MG63 (cell line): ENCODE measurements at regions not wholly inside any gene's neighbourhood (a gene's known extent, or its start where the extent isn't known, plus 50 kb on each side); places are given as distances from the start of the nearest gene placed in this dataset.
"Not testable (repeated sequence)": the region's sequence is repeated elsewhere in the genome, so short reads cannot be mapped to it uniquely, and the experiment has no call there.

Experiments used
- DNase-seq: peaks from one replicate; pipeline ENCODE4 v3.0.0-alpha.2; 2020
- H3K27me3 ChIP-seq: fragments of 250-450 bp; sonication (Bioruptor Pico); 2 replicates; pipeline ENCODE4 v1.5.1; 2020; ENCODE audit warnings: mild to moderate bottlenecking, moderate library complexity
- H3K36me3 ChIP-seq: fragments of 250-450 bp; sonication (Bioruptor Pico); 2 replicates; pipeline ENCODE4 v1.5.1; 2020; ENCODE audit warnings: mild to moderate bottlenecking, moderate library complexity
- H3K4me3 ChIP-seq: fragments of 250-450 bp; sonication (Bioruptor Pico); 2 replicates; pipeline ENCODE4 v1.5.1; 2020; ENCODE audit warnings: mild to moderate bottlenecking, moderate library complexity
- H3K9me3 ChIP-seq: fragments of 250-450 bp; sonication (Bioruptor Pico); 2 replicates; pipeline ENCODE4 v1.5.1; 2020; ENCODE audit warnings: mild to moderate bottlenecking, moderate library complexity

DNA sequence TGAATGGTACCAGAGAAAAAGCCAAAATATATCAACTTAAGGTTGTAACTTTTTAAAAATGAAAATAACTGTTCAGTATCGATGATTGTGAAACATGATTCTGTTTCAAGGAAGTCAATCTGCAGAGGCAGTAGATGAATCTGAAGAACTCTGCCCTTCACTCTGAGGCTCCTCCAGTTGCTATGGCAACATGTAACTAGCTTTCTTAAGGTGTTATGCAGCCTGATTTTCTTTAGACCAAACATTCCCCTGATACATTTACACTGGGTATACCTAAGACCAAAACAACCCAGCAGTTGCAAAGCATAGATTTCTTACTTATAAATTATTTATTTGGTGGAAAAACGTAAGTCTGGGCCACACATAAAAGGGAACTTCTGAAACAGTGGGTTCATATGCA lies 133.6 kb upstream of the RASGEF1B start:
- Histone ChIP-seq H3K4me3 (no peak overlapping the region), H3K27me3 (no peaks in the 10 kb centered on the region), H3K36me3 (no peaks in the 10 kb centered on the region), H3K9me3 (no peaks in the 10 kb centered on the region)
- no peak for DNase-seq

DNA sequence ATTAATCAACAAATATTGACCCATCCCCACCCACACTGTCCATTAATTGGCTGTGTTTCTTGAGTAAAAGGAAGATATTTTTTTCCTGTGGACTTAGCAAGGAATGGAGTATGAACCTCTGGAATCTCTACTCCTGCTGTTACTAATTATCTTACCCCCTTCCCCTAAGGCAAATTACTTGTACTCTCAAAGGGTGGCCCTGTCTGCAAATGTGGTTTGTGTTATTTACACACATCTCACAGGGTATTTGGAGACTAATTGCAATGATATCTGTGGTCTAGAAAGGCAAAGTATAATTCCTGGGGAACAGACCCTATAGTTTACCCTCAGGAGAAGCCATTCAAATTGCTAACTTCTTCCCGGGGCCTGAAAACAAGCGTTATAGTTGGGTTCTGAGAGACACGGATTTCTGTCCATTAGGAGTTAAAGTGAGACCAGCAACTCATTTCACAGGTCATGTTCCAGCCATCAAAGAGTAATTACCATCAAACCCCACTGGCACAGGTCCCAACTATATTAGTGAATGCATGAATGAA lies 133.0 kb upstream of the RASGEF1B start:
- no peak overlapping the region for H3K4me3 ChIP-seq
- no peaks in the 10 kb centered on the region for H3K36me3 ChIP-seq
- no peaks in the 10 kb centered on the region for H3K27me3 ChIP-seq
- H3K9me3 ChIP-seq: no peaks in the 10 kb centered on the region
- no peak for DNase-seq

DNA sequence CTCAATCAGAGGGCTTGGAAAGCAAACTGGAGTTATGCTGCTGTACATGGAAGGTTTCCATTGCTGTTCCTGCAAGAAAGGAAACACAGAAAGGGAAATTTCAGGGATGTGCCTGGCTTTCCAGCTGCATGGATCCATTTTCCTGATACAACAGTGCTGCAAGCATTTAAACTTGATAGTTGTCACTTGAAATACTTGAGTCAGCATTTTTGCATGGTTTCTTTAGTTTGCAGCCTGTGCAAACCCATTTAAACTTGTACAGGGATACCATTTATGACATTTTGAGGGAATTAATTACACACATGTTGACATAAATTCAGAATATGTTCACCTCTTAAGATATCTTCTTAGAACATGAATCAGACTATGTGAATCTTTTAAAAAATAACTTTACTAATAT lies 131.1 kb upstream of the RASGEF1B start:
- Histone ChIP-seq H3K27me3 (no peaks in the 10 kb centered on the region), H3K4me3 (no peak overlapping the region)

DNA sequence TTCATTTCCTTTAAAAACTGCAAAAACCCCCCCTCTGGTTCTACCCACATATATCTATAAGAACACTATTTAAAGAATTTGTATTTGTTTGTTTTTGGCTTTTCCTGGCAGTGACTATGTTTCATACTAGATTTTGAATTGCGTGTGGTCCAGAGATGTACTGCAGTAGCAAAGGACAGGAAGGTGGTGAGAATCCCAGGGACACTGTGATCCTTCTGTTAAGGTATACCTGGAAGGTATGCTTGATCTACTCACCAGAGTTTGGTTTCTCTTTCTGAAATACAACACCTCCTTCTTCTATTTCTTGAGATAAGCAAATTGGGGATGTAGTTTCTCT lies 129.6 kb upstream of the RASGEF1B start:
- DNase-seq: no peak
- H3K9me3 ChIP-seq: no peaks in the 10 kb centered on the region
- H3K27me3 ChIP-seq: no peaks in the 10 kb centered on the region
- H3K4me3 ChIP-seq: no peak overlapping the region
- no peaks in the 10 kb centered on the region for H3K36me3 ChIP-seq

More for the DNA sequence above, 131.1 kb upstream of the RASGEF1B start:
- no peak for DNase-seq
- Histone ChIP-seq H3K9me3 (no peaks in the 10 kb centered on the region), H3K36me3 (no peaks in the 10 kb centered on the region)

DNA sequence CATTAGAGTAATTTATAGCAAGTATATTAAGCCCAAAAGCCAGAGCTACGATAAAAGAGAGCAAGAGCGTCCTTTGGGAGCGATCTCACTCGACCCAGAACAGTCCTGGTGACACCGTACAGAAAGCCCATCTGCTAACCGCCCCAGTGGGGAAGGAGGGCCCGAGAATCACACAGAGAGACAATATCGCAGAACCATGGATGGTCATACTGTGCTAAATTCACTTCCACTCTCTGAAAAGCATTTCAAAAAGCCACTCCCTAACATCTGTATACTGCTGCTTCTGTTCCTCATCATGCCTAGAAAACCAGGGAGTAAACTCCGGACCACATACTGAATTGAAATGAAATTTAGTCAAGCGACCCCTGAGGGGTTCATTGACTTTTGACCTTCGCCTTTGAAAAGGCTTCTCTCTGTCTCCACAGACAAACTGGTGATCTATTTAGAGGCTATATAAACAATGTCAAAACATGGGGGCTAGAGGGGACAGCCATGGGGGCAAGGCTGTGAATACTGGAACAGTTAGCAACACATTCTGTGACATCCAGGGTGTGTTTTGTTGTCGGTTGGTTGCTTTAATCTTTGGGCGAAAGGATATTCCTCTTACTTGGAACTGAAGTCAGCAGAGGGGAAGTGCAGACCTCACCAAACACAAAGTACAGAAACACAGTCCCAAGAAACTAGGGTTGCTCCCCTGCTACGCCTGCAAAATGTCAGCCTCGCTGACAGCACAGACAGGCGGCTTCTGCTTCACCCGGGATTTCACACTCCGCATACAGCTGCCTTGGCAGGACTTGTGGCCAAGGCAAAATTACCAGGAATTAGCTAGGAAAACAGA lies 129.0 kb upstream of the RASGEF1B start:
- Histone ChIP-seq H3K4me3 (no peak overlapping the region), H3K36me3 (no peaks in the 10 kb centered on the region), H3K27me3 (no peaks in the 10 kb centered on the region), H3K9me3 (no peaks in the 10 kb centered on the region)
- no peak for DNase-seq

DNA sequence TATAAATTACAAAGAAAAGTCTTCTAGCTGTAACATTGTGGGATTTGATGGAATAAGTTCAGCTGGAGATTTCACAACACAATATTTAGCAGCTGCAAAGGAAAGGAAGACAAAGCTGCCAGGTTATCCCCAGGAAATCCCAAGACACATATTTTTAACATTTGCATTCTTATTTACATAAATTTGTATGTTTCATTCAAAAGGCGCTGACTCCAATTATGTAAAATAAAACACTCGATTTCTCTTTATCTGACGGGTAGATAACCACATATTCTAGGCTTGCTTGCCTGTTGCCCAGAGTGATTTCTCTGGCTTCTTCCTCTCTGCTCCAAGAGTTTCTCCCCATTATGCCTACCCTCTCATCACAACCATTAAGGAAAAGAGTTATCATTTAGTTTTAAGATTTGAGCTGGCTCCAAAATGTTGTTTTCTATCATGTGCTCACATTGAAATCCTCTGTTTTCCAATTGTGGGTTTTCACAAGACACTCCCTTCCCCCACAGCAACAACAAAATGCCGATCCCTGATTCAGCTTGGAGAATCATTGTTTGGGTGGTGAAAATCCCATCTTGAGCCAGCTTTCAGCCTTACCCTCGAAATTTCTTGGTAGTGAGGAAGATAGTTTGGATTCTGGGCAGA lies 128.2 kb upstream of the RASGEF1B start:
- no peak for DNase-seq
- no peak overlapping the region for H3K4me3 ChIP-seq
- no peaks in the 10 kb centered on the region for H3K9me3 ChIP-seq
- no peaks in the 10 kb centered on the region for H3K36me3 ChIP-seq
- H3K27me3 ChIP-seq: no peaks in the 10 kb centered on the region

DNA sequence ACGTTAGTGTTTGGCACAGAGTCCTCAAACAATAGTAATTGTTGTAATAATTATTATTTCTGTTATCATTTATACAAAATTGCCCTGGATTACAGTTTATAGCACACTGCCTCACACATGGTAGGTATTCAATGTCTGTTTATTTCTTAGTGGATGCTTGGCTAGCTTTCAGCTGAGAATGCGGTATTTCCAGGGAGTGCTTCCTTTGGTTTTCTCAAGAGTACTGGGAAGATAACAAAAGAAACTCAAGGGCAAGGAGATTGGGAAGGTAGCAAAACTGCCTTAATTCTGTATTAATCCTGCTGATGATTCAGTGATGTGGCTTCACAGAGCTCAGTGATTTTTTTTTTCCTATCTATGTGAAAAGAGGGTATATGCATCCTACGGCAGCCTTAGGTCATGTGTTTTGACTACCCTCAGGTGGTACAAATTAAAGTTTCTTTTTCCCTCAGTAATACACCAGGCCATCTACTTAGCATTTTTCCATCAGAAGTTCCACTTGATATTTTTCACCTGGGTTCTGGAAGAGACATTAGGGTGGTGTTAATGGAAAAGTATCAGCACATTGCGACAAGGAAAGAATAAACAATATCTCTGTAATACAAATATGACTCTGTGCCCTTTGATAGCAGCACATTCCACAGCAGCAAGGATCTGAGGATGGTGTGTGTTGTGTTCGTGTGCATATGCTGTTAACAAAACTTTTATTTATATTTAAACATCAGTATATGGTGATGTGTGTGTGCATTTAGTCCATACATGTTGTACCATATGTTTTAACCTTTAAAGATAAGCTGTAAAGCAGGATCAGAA lies 124.3 kb upstream of the RASGEF1B start:
- H3K9me3 ChIP-seq: no peaks in the 10 kb centered on the region

DNA sequence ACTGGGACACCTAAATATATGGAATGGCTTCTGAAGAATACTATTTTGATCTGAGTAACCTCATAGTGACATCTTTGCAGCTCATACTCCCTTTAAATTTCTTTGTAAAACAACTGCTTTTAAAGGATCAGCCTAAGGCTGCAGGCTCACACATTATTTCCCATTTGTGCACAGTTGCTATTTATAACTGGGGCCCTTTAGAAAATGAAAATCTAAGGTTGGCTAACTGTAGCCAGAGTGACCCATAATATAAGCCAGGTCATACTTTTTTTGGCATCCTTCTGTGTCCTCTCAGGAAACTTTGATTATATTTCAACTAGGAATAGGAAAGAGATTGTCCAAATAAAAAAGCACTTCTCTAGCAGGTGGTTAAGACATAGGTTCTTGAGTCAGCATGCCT lies 123.6 kb upstream of the RASGEF1B start:
- Histone ChIP-seq H3K4me3 (no peak overlapping the region), H3K9me3 (no peaks in the 10 kb centered on the region), H3K27me3 (no peaks in the 10 kb centered on the region), H3K36me3 (no peaks in the 10 kb centered on the region)
- DNase-seq: no peak

More for the DNA sequence above, 124.3 kb upstream of the RASGEF1B start:
- no peak for DNase-seq
- Histone ChIP-seq H3K36me3 (no peaks in the 10 kb centered on the region), H3K4me3 (no peak overlapping the region), H3K27me3 (no peaks in the 10 kb centered on the region)

DNA sequence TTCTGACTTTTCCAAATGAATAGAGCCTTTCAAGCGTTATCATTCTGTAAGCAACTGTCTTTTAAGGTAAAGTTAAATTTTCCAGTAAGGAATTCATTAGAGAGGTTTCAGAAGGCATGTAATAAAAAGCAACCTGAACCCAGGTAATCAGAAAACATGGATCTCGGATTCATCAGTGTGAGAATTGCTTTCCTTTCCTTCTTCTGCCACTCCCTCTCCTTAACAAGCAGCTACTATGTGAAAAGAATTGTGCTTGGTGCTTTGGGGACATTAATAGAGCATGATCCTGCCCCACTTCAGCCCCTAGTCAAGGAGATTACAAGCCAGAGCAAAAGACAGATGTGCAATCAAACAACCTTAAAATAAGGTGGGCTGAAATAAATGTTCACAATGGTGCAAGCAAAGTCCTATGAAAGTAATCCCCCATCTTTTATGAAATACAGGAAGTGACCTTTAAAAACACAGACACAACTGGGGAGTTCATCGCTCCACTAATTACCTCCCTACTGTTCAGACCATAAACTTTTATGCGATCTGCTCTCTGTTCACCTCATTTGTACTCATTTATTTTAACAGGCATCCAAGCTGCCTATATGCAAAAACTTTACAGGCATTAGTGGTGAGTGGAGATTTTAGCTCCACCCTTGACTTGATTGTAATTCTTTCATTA lies 122.9 kb upstream of the RASGEF1B start:
- Histone ChIP-seq H3K9me3 (no peaks in the 10 kb centered on the region), H3K4me3 (no peak overlapping the region)

DNA sequence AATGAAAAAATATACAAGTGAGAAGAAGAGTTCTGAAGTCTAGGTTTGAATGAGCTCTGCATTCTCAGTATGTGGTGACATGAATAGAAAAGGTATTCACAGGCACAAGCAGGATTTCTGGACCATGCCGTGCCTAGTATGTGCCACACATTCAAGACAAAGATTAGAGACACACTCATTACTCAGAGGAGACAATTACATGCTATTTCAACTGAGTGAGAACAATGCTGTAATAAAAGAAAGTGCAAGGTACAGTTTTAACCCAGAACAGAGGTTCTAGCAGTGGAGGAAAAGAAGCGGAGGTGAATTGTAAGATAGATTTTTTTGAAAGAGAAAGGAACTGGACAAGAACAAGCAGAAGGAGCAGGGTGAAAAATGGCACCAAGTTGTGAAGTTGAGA lies 121.0 kb upstream of the RASGEF1B start:
- H3K36me3 ChIP-seq: no peaks in the 10 kb centered on the region
- no peak overlapping the region for H3K4me3 ChIP-seq
- H3K9me3 ChIP-seq: no peaks in the 10 kb centered on the region
- no peaks in the 10 kb centered on the region for H3K27me3 ChIP-seq
- no peak for DNase-seq

More for the DNA sequence above, 122.9 kb upstream of the RASGEF1B start:
- Histone ChIP-seq H3K27me3 (no peaks in the 10 kb centered on the region), H3K36me3 (no peaks in the 10 kb centered on the region)
- no peak for DNase-seq

DNA sequence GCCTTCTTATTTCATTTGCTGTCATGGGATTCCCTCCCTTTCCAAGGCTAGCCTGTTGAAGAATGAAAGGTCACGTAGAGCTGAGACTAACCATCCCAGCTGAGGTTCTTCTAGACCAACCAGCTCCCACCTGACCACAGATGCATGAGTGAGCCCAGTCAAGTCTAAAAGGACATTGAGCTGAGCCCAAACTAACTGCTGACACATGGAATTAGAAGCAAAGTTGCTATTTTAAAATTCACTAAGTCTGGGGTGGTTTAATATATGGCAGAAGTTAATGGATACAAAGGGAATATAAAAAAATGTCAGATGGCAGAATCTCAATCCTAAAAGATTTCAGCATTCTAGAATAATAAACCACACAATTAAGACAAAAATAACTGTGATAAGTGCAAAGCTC lies 118.9 kb upstream of the RASGEF1B start:
- Histone ChIP-seq H3K36me3 (no peaks in the 10 kb centered on the region), H3K9me3 (no peaks in the 10 kb centered on the region), H3K4me3 (no peak overlapping the region), H3K27me3 (no peaks in the 10 kb centered on the region)
- DNase-seq: no peak

DNA sequence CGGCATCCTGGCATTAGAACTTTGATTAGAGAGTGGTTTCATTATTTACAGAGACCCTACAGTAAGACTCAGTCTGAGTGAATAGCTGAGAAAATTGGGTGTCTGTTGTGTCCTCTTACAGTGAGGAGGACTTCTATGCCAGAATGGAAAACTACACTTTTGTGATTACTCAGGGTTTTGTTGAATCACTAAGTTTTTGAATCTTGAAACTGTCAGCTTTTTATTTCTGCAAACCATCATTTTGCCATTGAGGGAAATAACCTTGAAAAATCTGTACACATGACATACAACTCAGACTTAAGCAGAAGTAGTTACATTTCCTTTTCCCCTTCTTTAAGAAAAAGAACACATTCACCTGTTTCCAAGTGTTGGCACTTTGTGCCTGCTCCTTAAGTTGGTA lies 117.6 kb upstream of the RASGEF1B start:
- Histone ChIP-seq H3K27me3 (no peaks in the 10 kb centered on the region), H3K4me3 (no peak overlapping the region)
- DNase-seq: no peak

DNA sequence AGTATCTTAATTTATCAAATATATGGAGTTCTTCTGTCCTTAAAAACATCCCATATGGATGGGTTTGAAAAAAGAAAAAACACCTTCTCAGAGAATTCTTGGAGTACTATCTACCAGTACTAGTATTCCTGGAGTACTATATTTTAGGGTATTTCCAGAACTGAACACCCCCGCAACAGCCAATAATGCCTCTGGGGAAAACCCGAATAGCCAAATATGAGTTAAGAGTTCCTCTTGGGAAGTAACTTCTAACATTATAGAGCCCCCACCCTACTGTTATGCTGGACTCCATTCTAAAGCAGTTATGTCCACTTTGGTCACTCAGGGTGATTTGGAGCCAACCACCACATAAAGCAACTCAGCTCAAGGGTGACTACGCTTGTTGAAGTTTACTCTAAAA lies 115.0 kb upstream of the RASGEF1B start:
- Histone ChIP-seq H3K4me3 (no peak overlapping the region), H3K27me3 (no peaks in the 10 kb centered on the region), H3K36me3 (no peaks in the 10 kb centered on the region), H3K9me3 (no peaks in the 10 kb centered on the region)
- no peak for DNase-seq

More for the DNA sequence above, 117.6 kb upstream of the RASGEF1B start:
- H3K36me3 ChIP-seq: no peaks in the 10 kb centered on the region
- no peaks in the 10 kb centered on the region for H3K9me3 ChIP-seq

DNA sequence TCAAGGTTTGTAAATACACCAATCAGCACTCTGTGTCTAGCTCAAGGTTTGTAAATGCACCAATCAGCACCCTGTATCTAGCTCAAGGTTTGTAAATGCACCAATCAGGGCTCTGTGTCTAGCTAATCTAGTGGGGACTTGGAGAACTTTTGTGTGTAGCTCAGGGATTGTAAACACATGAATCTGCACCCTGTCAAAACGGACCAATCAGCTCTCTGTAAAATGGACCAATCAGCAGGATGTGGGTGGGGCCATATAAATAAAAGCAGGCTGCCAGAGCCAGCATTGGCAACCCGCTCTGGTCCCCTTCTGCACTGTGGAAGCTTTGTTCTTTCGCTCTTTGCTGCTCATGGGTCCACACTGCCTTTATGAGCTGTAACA lies 109.3 kb upstream of the RASGEF1B start:
- H3K27me3 ChIP-seq, H3K36me3 ChIP-seq, DNase-seq, H3K4me3 ChIP-seq, H3K9me3 ChIP-seq: not testable (repeated sequence)

DNA sequence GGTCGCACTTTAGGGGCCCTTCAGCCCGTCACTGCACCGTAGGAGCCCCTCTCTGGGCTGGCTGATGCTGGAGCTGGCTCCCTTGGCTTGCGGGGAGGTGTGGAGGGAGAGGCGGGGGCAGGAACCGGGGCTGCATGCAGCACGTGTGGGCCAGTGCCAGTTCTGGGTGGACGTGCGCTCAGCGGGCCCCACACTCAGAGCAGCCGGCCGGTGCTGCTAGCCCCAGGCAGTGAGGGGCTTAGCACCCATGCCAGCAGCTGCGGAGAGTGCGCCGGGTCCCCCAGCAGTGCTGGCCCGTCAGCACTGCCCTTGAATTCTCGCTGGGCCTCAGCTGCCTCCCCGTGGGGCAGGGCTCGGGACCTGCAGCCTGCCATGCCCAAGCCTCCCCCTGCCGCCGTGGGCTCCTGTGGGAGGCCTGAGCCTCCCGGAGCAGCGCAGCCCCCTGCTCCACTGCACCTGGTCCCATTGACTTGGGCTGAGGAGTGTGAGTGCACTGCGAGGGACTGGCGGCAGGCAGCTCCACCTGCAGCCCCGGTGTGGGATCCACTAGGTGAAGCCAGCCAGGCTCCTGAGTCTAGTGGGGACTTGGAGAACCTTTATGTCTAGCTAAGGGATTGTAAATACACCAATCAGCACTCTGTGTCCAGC lies 108.8 kb upstream of the RASGEF1B start:
- Histone ChIP-seq H3K27me3 (no peaks in the 10 kb centered on the region; the same call in 1 of the 2 replicates), H3K9me3 (no peaks in the 10 kb centered on the region), H3K4me3 (no peak overlapping the region), H3K36me3 (no peaks in the 10 kb centered on the region)
- no peak for DNase-seq

DNA sequence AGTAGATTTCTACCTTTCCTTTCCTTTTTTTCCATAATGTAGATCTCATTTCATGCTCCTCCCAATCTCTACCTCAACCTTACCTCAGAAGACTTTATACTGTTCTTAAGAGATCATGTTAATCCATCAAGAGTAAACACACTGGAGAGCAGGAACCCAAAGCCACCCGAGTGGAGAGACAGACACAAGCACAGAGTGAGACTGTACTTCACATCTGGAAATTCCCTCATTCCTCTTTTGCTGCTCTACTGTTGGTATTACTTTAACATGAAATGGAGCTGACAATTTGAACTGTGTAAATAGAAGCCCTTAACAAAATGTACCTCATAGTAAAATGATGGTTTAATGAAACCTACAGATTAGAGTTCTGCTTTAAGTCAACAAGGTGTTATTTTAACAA lies 105.7 kb upstream of the RASGEF1B start:
- H3K9me3 ChIP-seq: no peaks in the 10 kb centered on the region
- no peak overlapping the region for H3K4me3 ChIP-seq
- H3K27me3 ChIP-seq: no peaks in the 10 kb centered on the region; the same call in 1 of the 2 replicates
- no peaks in the 10 kb centered on the region for H3K36me3 ChIP-seq
- no peak for DNase-seq
